ENCODE measurements at regions not wholly inside any gene's neighbourhood (a gene's known extent, or its start where the extent isn't known, plus 50 kb on each side); places are given as distances from the start of the nearest gene placed in this dataset.

GRCh38 chr2:226313060-226313459 lies 486.6 kb downstream of the IRS1 start:
- no peak for TF ChIP-seq CTCF (IDR thresholded peaks at IDR 0.05)

GRCh38 chr2:226312155-226312554 lies 487.5 kb downstream of the IRS1 start:
- TF ChIP-seq CTCF (IDR thresholded peaks at IDR 0.05): no peak

GRCh38 chr2:226310146-226310545 lies 489.5 kb downstream of the IRS1 start:
- no peak for TF ChIP-seq CTCF (IDR thresholded peaks at IDR 0.05)

- TF ChIP-seq CTCF (IDR thresholded peaks at IDR 0.05): no peak
Measured at GRCh38 chr2:226308986-226309385, 490.6 kb downstream of the IRS1 start.

- TF ChIP-seq CTCF (IDR thresholded peaks at IDR 0.05): no peak
Measured at GRCh38 chr2:226308323-226308680, 491.3 kb downstream of the IRS1 start.

- no peak for TF ChIP-seq CTCF (IDR thresholded peaks at IDR 0.05)
Measured at GRCh38 chr2:226307487-226308322, 491.9 kb downstream of the IRS1 start.

- TF ChIP-seq CTCF (IDR thresholded peaks at IDR 0.05): no peak
Measured at GRCh38 chr2:226306969-226307368, 492.7 kb downstream of the IRS1 start.

GRCh38 chr2:226304308-226304707 lies 495.3 kb downstream of the IRS1 start:
- no peak for TF ChIP-seq CTCF (IDR thresholded peaks at IDR 0.05)
